HG03097 (cell line): ENCODE measurements at regions not wholly inside any gene's neighbourhood (a gene's known extent, or its start where the extent isn't known, plus 50 kb on each side); places are given as distances from the start of the nearest gene placed in this dataset.
"Not testable (repeated sequence)": the region's sequence is repeated elsewhere in the genome, so short reads cannot be mapped to it uniquely, and the experiment has no call there.

Experiments
- ATAC-seq: cut with Tn5 transposase; IDR thresholded peaks from one replicate; pipeline ENCODE4 v1.9.1; 2021; ENCODE audit not compliant: unreplicated experiment, low FRiP score

- not testable (repeated sequence) for ATAC-seq
Measured at GRCh38 chr6:98088537-98088936, 745.8 kb upstream of the POU3F2 start.

- no peak for ATAC-seq
Measured at GRCh38 chr6:98092331-98092730, 742.0 kb upstream of the POU3F2 start.

- no peak for ATAC-seq
Measured at GRCh38 chr6:98094696-98095095, 739.7 kb upstream of the POU3F2 start.

GRCh38 chr6:98107801-98108200 is 726.6 kb upstream of the POU3F2 start:
- ATAC-seq = no peak

- ATAC-seq = no peak
Measured at GRCh38 chr6:98116455-98116854, 717.9 kb upstream of the POU3F2 start.

GRCh38 chr6:98117068-98117467 is 717.3 kb upstream of the POU3F2 start:
- no peak for ATAC-seq

- no peak for ATAC-seq
Measured at GRCh38 chr6:98118397-98119045, 715.9 kb upstream of the POU3F2 start.

- ATAC-seq = no peak
Measured at GRCh38 chr6:98124171-98124570, 710.2 kb upstream of the POU3F2 start.

- no peak for ATAC-seq
Measured at GRCh38 chr6:98131290-98131990, 702.9 kb upstream of the POU3F2 start.

GRCh38 chr6:98136333-98136732 is 698.0 kb upstream of the POU3F2 start:
- ATAC-seq = no peak

GRCh38 chr6:98137391-98137790 is 697.0 kb upstream of the POU3F2 start:
- ATAC-seq = no peak

GRCh38 chr6:98142839-98143238 is 691.5 kb upstream of the POU3F2 start:
- no peak for ATAC-seq

- no peak for ATAC-seq
Measured at GRCh38 chr6:98146656-98147055, 687.7 kb upstream of the POU3F2 start.

GRCh38 chr6:98156580-98156979 is 677.8 kb upstream of the POU3F2 start:
- no peak for ATAC-seq

- ATAC-seq = no peak
Measured at GRCh38 chr6:98179606-98180005, 654.8 kb upstream of the POU3F2 start.

GRCh38 chr6:98200084-98200483 is 634.3 kb upstream of the POU3F2 start:
- no peak for ATAC-seq

GRCh38 chr6:98203170-98203806 is 631.1 kb upstream of the POU3F2 start:
- no peak for ATAC-seq

GRCh38 chr6:98212468-98212867 is 621.9 kb upstream of the POU3F2 start:
- ATAC-seq = no peak

GRCh38 chr6:98215531-98215930 is 618.8 kb upstream of the POU3F2 start:
- ATAC-seq = no peak

- no peak for ATAC-seq
Measured at GRCh38 chr6:98230250-98230649, 604.1 kb upstream of the POU3F2 start.

GRCh38 chr6:98239057-98239456 is 595.3 kb upstream of the POU3F2 start:
- no peak for ATAC-seq

GRCh38 chr6:98241630-98242029 is 592.7 kb upstream of the POU3F2 start:
- no peak for ATAC-seq
